ENCODE measurements at regions not wholly inside any gene's neighbourhood (a gene's known extent, or its start where the extent isn't known, plus 50 kb on each side); places are given as distances from the start of the nearest gene placed in this dataset.

DNA sequence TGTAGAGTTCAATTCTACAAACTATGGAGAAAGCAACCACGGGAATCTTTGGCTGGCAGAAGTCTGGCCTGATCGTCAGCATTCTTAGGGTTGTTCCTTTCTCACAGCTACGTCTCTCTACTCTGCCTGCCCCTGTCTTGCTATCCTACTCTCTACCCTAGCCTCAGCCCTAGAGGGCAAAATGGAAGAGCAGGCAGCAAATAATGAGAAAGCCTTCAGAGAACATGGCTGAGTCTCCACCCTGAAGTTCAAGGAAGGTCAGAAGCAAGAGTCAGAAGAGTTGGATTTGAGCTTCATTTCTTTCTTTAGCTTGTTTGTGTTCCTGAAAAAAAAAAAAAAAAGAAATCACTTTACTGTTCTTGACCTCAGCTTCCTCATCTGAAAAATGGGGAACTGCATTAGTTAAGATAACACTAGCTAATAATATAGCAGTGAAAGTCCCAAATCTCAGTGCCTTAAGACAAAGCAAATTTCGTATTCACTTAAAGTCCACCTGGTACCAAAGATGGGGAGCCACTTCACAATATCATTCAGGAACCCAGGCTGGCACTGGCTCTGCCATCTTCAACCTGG, 50.2 kb upstream of the CCND2 start:
- DNase-seq (ENCODE audit: low read depth in 3 of 3, low spot score in 2 of 3), result no peak

GRCh38 chr12:4221258-4221620, 52.3 kb upstream of the CCND2 start:
- no peak for DNase-seq (ENCODE audit: low read depth in 3 of 3, low spot score in 2 of 3)

GRCh38 chr12:4220536-4221257, 52.9 kb upstream of the CCND2 start:
- DNase-seq (ENCODE audit: low read depth in 3 of 3, low spot score in 2 of 3), result no peak

DNA sequence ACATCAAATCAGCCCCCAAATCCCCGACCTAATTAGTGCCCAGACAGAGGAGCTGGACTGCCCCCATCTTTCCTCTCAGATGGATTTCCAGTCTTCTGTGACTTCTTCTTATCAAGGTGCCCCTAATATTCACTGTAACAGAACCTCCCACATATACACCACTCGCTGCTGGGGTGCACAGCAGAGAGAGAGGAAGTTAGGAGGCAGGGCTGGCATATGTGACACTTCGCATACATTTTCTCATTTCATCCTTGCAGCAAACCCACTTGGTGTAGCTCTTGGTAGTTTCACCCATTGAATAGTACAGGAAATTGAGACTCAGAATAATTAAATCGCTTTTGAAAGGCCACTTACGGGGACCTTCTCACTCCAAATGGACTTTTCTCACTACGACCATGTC, 56.5 kb upstream of the CCND2 start:
- DNase-seq (ENCODE audit: low read depth in 3 of 3, low spot score in 2 of 3), result no peak

DNA sequence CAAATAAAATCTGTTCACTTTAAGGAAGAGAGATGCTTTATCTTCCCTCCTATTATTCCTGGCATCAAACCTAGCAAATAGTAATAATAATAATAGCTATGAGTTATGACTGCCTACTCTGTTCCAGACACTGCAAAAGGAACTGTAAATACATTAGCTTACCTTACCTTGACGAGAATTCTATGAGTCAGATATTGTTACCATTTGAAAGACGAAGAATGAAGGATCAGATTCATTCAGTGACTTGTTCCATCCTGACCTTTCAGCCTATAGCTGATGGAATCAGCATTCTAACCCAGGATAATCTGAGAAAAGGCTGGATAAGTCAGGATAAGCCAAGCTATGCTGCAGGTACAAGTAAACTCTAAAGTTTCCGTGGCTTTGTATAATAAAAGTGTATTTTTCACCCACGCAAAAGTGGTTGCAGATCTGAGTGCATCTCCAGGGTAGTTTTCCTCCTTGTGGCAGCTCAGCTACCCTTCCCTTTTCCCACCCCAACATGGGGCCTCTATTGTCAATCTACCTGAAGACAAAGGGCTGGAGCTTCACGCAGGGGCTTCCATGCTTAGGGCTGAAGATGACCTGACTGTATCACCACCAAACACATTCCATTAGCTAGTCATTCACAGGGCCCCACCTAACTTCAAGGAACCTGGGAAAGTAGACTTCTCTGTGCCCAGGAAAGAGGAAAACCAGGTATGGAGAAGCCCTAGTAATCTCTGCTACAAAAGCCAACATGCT, 57.2 kb upstream of the CCND2 start:
- DNase-seq (ENCODE audit: low read depth in 3 of 3, low spot score in 2 of 3), result no peak

GRCh38 chr12:4215229-4216186, 58.1 kb upstream of the CCND2 start:
- DNase-seq (ENCODE audit: low read depth in 3 of 3, low spot score in 2 of 3), result no peak

DNA sequence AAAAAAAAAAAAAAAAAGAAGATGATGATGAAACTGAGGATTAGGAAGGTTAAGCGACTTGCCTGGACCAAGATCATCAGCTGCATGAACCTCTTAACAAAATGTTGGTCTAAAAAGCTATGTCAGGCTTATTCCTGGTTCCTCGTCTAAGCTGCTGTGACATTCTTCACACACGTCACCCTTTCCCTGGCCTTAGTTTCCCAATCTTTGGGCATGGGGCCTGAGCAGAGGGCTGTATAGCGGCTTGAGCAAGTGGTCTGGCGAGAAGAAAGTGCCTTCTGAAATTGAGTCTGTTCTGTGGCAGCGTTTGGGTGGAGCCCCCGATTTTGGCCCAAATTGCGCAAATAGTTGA, 58.7 kb upstream of the CCND2 start:
- DNase-seq (ENCODE audit: low read depth in 3 of 3, low spot score in 2 of 3), result no peak

DNA sequence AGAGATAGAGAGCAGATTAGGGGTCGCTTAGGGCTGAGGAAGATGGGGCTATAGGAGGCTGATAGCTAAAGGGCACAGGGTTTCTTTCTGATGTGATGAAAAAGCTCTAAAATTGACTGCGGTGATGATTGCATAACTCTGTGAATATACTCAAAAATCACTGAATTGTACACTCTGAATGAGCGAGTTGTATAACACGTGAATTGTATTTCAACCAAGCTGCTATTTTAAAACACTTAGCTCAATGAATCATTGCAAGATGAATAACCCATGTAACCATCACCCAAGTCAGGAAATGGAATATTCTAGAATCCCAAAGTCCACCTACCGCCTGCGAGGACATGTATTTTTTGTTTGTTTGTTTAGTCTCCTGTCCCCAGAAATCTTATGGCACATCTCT, 60.1 kb upstream of the CCND2 start:
- no peak for DNase-seq (ENCODE audit: low read depth in 3 of 3, low spot score in 2 of 3)

GRCh38 chr12:4212845-4213244, 60.7 kb upstream of the CCND2 start:
- DNase-seq (ENCODE audit: low read depth in 3 of 3, low spot score in 2 of 3), result no peak

DNA sequence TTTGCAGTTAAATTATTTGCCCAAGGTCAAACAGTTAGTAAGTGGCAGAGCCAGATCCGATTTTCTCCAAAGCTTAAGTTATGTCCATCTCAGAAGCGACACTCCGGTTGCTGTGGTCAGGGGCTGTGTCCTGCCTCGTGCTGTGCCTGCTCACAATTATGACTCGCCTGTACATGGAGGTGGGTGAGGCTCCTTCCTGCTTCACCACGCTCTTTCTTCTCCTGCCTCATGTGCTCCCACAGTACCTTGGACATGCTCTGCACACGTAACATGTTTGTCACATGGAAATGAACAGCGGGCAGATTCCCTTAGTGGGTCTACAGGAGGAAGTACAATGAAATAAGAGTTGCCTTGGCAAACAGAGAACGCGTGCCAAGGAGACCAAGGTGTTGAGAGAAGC, 62.2 kb upstream of the CCND2 start:
- DNase-seq (ENCODE audit: low read depth in 3 of 3, low spot score in 2 of 3), result no peak

DNA sequence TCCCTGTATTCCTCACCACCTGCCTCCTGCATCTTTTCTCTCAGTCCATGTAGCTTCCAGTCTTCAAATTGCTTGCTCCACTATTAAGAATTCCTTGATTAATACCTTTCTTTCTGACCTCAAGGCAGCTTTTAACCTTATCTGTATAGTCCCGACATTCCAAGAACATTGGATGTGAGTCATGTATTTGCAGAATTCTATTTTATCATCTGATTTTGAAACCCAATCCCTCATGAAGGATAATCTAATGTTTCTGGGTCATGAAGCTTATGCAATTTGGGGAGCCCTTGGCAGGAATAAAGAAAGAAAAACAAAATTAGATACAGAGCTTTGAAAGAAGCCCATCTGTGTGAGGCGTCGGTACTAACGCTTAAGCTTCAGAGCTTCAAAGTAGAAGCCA, 63.4 kb upstream of the CCND2 start:
- DNase-seq (ENCODE audit: low read depth in 3 of 3, low spot score in 2 of 3), result no peak

- no peak for DNase-seq (ENCODE audit: low read depth in 3 of 3, low spot score in 2 of 3)
These were observed 67.1 kb upstream of the CCND2 start for GRCh38 chr12:4206470-4206869.

GRCh38 chr12:4203772-4204376, 69.7 kb upstream of the CCND2 start:
- DNase-seq (ENCODE audit: low read depth in 3 of 3, low spot score in 2 of 3), result no peak

GRCh38 chr12:4202918-4203317, 70.6 kb upstream of the CCND2 start:
- no peak for DNase-seq (ENCODE audit: low read depth in 3 of 3, low spot score in 2 of 3)

- no peak for DNase-seq (ENCODE audit: low read depth in 3 of 3, low spot score in 2 of 3)
These were observed 71.1 kb upstream of the CCND2 start for GRCh38 chr12:4202487-4202886.

DNA sequence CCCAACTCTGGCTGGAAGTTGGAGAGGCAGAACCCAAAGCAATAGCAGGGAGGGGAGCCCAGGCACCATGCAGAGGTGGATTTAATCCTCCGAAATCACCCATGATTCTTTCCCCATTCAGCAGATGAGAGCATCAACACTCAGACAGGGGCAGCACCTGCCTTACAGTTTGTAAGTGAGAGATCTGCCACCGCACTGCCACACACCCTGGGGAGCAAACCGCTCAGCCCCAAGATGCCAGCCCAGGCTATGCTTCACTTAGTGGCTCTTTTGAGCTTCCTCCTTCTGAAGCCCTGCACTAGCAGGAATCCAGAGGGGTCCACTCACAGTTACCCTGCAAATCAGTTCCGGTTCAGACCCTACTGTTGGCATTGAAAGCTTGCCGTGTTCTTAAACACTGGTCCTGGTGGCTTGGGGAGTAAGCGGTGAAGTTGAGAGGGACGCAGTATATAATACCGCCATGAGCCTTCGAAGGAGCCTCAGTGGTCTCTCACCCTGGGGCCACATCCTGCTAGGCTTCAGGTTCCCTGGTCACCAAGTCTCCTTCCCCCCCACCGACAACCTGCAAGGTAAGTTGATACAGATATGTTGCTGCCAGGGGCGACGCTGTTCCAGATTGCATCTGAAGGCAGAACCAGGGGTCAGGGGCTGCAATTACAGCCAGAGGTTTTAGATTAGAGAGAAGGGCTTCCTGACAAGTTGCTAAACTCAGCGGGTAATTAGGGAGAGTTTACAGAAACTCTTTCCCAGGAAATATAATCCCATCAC, 72.0 kb upstream of the CCND2 start:
- DNase-seq (ENCODE audit: low read depth in 3 of 3, low spot score in 2 of 3), result no peak

DNA sequence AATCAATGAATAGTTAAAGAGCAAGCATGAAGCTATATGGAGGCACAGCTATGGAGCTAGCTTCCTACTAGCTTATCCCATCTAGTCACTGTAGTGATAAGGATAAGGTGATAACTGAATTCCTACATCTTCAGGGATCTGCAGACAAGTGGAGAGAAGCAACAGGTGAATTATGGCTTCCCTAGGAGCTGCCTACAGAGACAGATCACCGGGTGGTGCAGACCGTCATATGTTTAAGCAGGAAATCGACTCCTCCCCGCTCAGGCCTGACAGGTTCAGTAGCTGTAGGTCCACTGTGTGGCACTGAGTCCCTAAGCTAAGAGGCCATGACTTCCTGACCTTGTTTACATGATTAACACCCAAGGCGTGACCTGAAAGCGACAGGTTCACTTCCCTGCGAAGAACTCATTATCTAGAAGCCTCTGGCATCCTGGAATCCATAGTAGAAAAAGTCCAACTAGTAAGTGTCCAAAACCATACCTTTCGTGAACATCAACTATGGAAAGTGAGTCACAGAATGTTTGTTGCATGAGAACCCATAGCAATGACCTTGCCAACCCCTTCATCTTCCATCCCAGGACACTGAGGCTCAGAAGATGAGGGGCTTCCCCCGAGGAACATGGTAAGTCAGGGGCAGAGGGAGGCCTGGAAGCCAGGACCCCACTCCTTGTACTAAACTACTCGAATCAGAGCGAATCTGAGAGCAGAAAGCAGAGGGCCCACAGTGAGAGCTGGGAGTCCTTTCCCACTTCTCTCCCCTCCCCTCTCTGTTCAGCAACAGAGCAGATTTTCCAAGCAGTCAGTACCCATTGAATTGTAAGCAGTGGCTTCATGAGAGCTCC, 75.4 kb upstream of the CCND2 start:
- DNase-seq (ENCODE audit: low read depth in 3 of 3, low spot score in 2 of 3), result no peak

DNA sequence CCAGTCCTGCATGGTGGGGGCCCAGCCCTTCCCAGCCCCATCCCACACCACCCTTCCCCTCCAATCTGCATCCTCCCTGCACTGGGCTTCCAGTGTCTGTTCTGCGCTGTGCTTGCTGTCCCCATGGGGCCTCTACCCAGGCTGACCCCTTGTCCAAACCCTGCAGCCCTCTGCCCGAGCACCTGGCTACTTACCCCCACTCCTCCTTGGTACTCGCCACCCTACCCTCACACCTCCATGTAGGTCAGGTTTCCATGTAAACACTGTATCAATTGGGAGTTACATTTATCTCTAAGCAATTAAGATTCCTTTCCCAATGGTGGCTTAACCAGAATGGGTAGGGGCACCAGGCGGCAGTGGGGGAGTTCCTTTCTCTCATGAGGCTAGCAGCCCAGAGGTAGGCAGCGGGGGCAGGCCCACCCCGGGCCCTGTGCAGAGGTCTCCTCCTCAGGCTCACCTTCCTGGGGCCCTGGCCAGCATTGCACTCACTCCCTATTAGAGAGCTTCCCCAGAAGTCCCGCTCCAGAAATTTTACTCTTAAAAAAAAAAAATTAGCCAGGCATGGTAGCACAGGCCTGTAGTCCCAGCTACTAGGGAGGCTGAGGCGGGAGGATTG, 76.6 kb upstream of the CCND2 start:
- DNase-seq (ENCODE audit: low read depth in 3 of 3, low spot score in 2 of 3), result no peak

GRCh38 chr12:4194668-4195067, 78.9 kb upstream of the CCND2 start:
- no peak for DNase-seq (ENCODE audit: low read depth in 3 of 3, low spot score in 2 of 3)

All from right renal cortex interstitium (tissue), 3 donors.